ENCODE measurements at regions not wholly inside any gene's neighbourhood (a gene's known extent, or its start where the extent isn't known, plus 50 kb on each side); places are given as distances from the start of the nearest gene placed in this dataset.

GRCh38 chr9:95607507-95607906 lies 90.7 kb upstream of the PTCH1 start:
- Histone ChIP-seq H3K4me2 (replicated peaks; ENCODE audit: extremely low read depth, low read length, poor library complexity, severe bottlenecking) (no peak overlapping the region), H2AFZ (ENCODE audit: insufficient read depth, low read depth, low read length, poor library complexity, severe bottlenecking) (no peak overlapping the region), H3K4me3 (replicated peaks in 1 of 3; ENCODE audit: low read depth in 2 of 3, low read length in 3 of 3) (no peak overlapping the region), H3K27ac (ENCODE audit: low read depth in 1 of 2, low read length in 2 of 2) (no peak overlapping the region), H3K27me3 (ENCODE audit: control insufficient read depth in 2 of 2, insufficient read depth in 2 of 2, low read length in 2 of 2) (no peaks in the 10 kb centered on the region), H3K79me2 (ENCODE audit: insufficient read depth, low read length) (no peaks in the 10 kb centered on the region), H3K9ac (ENCODE audit: insufficient read depth, low read length, poor library complexity, severe bottlenecking) (no peak overlapping the region), H3K4me1 (ENCODE audit: control insufficient read depth in 1 of 2, insufficient read depth in 2 of 2, low read length in 2 of 2) (no peaks in the 10 kb centered on the region), H4K20me1 (ENCODE audit: insufficient read depth, low read length) (no peaks in the 10 kb centered on the region), H3K9me3 (replicated peaks in 1 of 2; ENCODE audit: control insufficient read depth in 1 of 2, insufficient read depth in 1 of 2, low read length in 2 of 2) (no peaks in the 10 kb centered on the region), H3K36me3 (replicated peaks in 1 of 2; ENCODE audit: control insufficient read depth in 1 of 2, insufficient read depth in 2 of 2, low read length in 2 of 2) (no peaks in the 10 kb centered on the region)
- Mint-ChIP-seq H3K27ac (no peak overlapping the region), H3K36me3 (no peaks in the 10 kb centered on the region), H3K4me3 (no peak overlapping the region), H3K4me1 (no peaks in the 10 kb centered on the region), H3K27me3 (ENCODE audit: low read depth in 3 of 3) (peaks cover 3 to 5% (median 3%) of the 10 kb centered on the region in 3 donors), H3K9me3 (peaks cover 0 to 13% (median 2%) of the 10 kb centered on the region in 7 donors)
- no peak for DNase-seq
- intact Hi-C loops (cut with micrococcal nuclease): no loop called here
- TF ChIP-seq CTCF (IDR thresholded peaks at IDR 0.05): no peak
- 100% methylated on average over 1 of the region's 5 CpGs for WGBS (ENCODE audit: insufficient coverage)

- 87% methylated on average over 11 of the region's 19 CpGs for WGBS (ENCODE audit: insufficient coverage)
- Histone ChIP-seq H4K20me1 (ENCODE audit: insufficient read depth, low read length) (no peaks in the 10 kb centered on the region), H3K9me3 (replicated peaks in 1 of 2; ENCODE audit: control insufficient read depth in 1 of 2, insufficient read depth in 1 of 2, low read length in 2 of 2) (no peaks in the 10 kb centered on the region), H3K9ac (ENCODE audit: insufficient read depth, low read length, poor library complexity, severe bottlenecking) (no peak overlapping the region), H3K4me1 (ENCODE audit: control insufficient read depth in 1 of 2, insufficient read depth in 2 of 2, low read length in 2 of 2) (no peaks in the 10 kb centered on the region), H3K27ac (ENCODE audit: low read depth in 1 of 2, low read length in 2 of 2) (no peak overlapping the region), H3K27me3 (ENCODE audit: control insufficient read depth in 2 of 2, insufficient read depth in 2 of 2, low read length in 2 of 2) (no peaks in the 10 kb centered on the region), H2AFZ (ENCODE audit: insufficient read depth, low read depth, low read length, poor library complexity, severe bottlenecking) (no peak overlapping the region), H3K79me2 (ENCODE audit: insufficient read depth, low read length) (no peaks in the 10 kb centered on the region), H3K4me2 (replicated peaks; ENCODE audit: extremely low read depth, low read length, poor library complexity, severe bottlenecking) (no peak overlapping the region), H3K36me3 (replicated peaks in 1 of 2; ENCODE audit: control insufficient read depth in 1 of 2, insufficient read depth in 2 of 2, low read length in 2 of 2) (no peaks in the 10 kb centered on the region), H3K4me3 (replicated peaks in 1 of 3; ENCODE audit: low read depth in 2 of 3, low read length in 3 of 3) (no peak overlapping the region)
- DNase-seq: no peak
- peaks cover 3 to 5% (median 3%) of the 10 kb centered on the region in 3 donors for H3K27me3 Mint-ChIP-seq (ENCODE audit: low read depth in 3 of 3)
- H3K27ac Mint-ChIP-seq: no peak overlapping the region
- H3K4me1 Mint-ChIP-seq: no peaks in the 10 kb centered on the region
- H3K4me3 Mint-ChIP-seq: no peak overlapping the region
- no peak for TF ChIP-seq CTCF (IDR thresholded peaks at IDR 0.05)
- H3K9me3 Mint-ChIP-seq: peaks cover 0 to 13% (median 4%) of the 10 kb centered on the region in 7 donors
- intact Hi-C loops (cut with micrococcal nuclease): no loop called here
- H3K36me3 Mint-ChIP-seq: no peaks in the 10 kb centered on the region
Observed at GRCh38 chr9:95606489-95607350, 89.9 kb upstream of the PTCH1 start.
